HT-29 (cell line): ENCODE measurements at regions not wholly inside any gene's neighbourhood (a gene's known extent, or its start where the extent isn't known, plus 50 kb on each side); places are given as distances from the start of the nearest gene placed in this dataset.
"Not testable (repeated sequence)": the region's sequence is repeated elsewhere in the genome, so short reads cannot be mapped to it uniquely, and the experiment has no call there.

Experiments
- DNase-seq: peaks from one replicate; pipeline ENCODE4 v3.0.0-alpha.2; 2015; ENCODE audit warnings: low spot score

DNA sequence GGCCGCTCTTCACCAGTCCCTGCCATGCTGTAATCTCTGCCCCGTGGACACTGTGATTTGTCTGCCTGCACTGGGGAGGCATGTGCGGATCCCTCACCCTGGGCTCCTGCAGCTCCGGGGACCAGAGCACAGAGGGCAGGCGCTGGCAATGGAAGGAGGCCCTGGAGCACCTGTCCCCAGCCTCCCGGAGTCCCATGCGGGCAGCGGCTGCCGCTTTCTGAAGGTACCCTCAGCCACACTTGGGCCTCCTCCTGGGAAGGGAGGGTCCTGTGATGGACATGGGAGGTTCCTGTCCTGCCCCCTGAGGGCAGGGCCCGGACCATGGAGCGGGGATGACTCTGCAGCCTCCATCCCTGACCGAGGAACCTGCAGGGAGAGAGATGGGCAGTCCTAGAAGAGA lies 297.4 kb upstream of the SFSWAP start:
- no peak for DNase-seq

DNA sequence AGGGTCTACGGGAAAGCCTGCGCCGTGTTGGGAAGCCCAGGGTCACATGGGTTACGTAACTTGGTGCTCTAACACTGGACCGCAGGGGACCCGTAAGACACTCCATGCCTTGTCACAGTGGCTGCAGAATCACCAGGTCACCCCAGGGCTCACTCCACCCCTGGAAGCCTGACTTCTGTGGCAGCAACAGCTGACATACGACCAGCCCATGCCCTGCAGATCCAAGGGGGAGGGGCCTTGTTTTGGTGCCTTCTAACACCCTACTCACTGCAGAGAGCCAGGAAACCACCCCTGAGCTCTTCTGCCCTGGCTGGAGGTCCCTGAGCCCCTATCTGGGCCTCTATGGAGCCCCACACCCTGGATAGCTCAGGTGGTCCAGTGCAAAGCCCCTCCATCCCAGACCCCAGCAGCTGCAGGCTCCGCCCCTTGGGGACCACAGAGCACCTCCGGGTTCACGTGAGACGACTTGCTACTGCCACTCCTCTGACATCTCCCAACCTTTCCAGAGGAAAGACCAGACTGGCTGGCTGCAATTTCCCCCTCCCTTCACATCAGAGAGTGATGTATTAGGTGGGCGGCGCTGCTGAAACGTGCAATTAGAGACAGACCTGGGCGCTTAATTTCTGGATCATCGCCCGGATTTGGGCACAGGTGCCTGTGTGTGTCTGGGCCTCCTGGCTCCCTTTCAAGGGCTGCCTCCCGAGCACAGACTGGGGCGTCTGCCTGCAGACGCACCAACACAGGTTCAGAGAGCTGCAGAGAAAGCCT lies 296.6 kb upstream of the SFSWAP start:
- DNase-seq, result not testable (repeated sequence)

DNA sequence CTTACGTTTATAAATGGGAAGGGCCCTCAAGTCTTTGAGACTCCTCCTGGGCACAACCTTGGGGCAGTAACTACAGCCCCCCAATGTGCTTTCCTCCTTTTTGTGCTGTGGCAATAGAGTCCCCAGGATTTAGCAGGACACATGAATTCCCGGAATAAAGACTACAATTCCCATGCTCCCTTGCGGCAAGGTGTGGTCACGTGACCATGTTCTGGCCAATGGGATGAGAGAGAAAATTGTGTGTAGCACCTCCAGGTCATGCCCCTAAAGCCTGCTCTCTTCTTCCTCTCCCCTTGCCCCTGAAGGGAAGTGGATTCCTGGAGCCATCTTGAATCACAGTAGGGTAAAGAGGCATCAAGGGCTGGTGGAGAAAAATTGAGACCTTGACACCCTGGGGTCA lies 295.1 kb upstream of the SFSWAP start:
- DNase-seq, result peak; percentile 18

DNA sequence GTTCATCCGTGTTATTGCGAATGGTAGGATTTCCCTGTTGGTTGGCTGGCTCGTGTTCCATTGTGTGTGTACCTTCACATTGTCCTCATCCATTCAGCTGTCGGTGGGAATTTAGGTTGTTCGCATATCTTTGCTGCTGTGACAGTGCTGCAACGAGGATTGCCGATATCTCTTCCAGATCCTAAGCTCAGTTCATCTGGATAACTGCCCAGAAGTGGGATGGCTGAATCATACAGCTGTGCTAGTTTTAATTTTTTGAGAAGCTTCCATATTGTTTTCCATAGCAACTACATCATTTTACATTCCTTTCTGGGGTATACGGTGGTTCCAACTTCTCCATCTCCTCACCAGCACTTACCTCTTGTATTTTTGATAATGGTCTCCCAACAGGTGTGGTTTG lies 292.8 kb upstream of the SFSWAP start:
- no peak for DNase-seq

DNA sequence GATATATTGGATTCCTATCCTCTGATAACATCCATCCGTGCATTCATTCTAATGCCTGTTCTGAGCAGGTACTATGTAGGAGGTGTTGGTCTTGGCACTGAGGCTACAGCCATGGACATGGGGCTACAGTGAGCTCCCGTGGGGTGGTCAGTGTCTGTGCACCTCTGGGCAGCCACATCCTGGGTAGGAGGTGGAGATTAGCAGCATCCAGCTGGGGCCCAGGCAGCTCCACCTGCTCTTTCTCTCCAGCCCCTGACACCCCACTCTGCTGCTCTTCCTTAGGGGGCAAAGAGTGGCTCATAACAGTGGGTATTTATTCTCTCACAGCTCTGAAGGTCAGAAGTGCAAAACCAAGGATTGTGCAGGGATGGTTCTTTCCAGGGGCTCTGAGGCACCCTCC lies 292.0 kb upstream of the SFSWAP start:
- DNase-seq, result no peak

DNA sequence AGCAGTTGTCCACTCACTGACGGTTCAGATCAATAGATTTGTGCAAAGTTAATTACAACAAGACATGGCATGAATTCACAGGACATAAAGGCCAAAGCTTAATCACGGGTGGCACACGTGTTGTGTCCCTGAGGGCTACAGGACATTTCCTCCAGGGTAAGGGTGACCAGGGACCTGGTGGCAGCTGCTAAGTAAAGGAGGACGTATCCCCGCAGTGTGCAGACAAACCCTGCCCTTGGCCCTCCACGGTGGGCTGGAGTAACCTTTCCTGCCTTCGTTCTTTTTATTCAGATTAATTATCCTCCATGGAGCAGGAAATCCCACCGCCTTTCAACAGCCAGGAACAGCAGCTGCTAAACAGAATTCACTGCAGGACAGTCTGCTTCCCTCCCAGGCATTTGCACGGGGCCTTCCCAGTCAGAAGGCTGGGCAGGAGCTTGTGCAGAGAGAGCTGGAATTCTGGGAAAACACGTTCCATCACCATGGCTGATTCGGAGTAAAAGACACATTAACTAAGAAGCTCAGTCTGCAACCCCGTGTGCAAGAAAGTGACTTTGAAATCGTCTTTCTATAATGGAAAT lies 289.9 kb upstream of the SFSWAP start:
- no peak for DNase-seq

DNA sequence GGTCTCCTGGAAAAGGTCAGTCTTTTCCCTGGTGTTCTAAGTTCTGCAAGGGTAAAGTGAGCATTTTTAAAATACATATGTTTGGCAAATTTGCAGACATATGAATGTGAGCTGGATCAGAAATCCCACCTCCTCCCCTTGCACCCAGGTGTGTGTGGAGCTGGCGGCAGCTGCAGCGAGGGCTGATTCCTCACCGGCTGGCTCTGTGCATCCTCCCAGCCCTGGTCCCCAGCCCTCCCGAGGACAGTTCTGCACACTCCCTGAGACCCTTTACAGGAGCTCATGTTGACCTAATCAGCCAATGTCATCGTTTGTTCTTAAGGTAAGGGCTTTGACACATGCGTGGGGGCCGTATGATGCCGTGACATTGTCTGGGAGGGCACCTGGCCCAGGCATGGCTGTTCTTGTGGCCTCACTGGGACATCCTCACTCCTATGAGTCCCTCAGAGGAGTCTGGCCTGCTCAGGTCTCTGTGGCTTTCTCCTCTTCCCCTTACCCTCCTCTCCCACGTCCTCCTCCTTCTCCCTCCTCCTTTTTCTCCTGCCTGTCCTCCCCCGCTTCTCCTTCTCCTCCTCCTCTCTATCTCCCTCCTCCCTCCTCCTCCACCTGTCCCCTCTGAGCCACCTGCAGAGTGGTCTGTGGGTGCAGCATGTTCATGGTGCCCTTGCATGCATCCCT lies 289.2 kb upstream of the SFSWAP start:
- DNase-seq, result no peak

DNA sequence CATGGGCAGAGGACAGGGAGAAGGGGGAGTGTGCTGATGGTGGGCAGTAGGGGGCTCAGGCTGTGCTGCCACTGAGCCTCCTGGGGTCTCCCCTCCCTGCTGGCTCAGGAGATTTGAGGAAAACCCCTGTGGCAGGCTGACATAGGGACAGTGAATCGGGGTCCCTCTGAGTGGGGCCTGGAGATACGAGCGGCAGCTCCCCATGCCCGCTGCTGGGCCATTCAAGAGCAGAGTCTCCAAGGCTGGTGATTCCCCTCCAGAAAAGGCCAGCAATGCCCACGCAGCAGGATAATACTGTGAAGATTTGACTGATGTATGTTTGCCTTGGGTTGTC lies 288.7 kb upstream of the SFSWAP start:
- no peak for DNase-seq

DNA sequence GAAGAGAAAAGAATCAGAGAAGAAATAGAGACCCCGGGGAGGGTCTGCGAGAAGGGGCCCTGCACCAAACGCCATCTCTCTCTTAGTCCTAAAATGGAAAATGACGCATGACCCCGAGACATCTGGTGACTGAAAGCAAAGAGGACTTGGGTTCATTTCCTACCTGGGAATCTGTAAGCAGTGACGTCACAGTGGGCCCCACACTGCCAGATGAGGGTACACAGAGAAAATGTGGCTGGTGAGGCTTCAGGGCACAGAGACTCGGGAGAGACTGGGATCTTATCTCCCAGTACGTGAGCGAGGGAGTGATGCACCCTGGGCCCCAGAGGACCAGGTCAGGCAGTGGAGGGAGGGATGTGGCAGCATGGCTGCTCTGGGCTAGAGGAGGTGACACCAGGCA lies 288.1 kb upstream of the SFSWAP start:
- no peak for DNase-seq

DNA sequence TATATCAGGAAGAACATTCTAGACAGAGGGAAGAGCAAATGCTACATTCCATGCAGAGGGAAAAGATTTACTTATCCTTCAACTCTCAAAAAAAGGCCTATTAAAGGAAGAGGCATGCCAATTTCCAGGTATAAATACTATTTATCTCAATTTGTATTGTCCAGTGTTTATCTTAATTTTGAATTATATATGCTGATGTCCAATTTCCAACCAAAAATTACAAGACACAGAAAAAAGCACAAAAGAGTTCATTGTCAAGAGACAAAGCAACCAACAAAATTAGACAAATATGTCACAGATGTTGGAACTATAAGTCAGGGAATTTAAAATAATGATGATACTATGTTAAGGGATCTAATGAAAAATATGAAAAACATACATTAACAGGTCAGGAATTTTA lies 286.6 kb upstream of the SFSWAP start:
- DNase-seq, result no peak

DNA sequence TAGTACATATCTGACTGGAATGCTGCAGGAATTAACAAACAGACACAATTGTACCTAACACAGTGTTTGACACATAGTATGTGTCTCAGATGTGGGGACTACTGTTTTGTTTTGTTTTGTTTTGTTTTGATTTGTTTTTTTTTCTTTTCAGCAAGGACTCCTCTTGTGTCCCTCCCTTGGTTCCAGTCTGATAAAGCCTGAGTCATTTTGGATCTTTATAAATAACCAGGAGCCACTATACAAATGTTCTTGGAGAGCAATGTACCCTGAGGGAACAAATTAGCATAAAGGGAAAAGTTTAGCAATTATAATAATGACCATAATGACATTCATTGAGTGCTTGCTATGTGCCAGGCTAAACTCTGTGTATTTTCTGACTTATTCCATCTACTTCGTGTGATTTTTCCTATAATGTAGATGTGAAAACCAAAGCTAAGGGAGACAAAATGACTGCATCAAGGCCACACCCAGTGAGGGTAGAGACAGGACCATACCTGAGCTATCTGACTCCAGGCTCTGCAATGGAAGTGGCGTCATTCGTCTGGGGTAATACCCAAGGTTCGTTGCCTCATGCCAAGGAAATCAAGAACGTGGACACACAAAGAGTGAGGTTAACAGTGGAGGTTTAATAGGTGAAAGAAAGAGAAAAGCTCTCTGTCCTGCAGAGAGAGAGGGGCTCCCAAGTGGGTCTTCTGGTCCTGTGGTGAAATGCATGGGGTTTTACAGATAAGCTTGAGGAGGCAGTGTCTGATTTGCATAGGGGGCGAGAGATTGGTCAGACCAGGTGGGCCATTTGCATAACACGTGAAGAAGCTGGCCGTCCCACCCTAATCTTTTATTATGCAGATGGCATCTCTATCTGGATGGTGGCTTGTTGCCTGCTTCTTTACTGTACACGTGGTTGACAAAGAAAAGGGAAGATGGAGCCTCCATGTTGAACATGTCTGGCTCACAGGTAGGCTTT lies 285.5 kb upstream of the SFSWAP start:
- no peak for DNase-seq

DNA sequence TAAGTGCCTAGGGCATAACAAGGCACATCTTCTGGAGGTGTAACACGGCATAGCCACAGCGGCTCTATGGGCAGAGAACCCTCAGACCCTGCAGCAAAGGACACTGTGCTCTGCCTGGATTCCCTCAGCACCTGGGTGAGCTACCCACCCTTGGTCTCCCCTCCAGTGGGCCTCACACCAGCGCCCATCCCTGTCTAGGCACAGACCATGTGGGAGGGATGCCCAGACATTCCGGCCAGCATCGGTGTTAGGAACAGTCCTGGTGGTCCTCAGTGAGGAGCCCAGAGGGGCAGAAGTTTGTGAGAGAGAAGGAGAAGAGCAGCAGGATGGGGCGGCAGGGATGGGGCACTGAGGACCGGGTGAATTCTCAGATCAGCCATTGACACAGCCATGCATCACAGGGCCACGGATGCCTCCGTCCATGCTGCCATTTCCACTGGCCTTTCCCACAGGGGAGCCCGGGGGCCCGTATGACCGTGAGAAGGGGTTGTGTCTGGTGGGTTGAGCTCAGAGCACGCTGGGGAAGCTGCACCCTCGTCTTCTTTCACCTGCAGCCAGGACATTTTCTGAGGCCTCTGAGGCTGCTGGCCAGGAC lies 282.7 kb upstream of the SFSWAP start:
- no peak for DNase-seq

DNA sequence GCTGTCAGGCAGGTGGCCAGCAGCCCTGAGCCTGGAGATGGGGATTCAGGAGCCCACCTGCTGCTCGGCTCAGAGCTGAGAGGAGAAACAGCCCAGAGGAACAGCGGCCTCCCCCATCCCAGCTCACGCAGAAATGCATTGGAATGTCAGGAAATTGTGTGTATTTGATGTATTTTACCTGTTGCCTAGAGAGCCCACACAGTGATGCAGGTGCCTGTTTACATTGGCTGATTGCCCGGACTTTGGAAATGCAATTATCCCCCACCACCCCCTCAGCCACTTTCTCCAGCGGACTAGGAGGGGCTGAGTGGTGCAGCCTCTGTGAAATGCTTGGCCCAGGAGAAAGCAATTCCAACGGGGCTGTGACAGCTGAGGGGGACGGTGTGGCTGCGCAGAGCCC lies 281.7 kb upstream of the SFSWAP start:
- DNase-seq, result not testable (repeated sequence)

DNA sequence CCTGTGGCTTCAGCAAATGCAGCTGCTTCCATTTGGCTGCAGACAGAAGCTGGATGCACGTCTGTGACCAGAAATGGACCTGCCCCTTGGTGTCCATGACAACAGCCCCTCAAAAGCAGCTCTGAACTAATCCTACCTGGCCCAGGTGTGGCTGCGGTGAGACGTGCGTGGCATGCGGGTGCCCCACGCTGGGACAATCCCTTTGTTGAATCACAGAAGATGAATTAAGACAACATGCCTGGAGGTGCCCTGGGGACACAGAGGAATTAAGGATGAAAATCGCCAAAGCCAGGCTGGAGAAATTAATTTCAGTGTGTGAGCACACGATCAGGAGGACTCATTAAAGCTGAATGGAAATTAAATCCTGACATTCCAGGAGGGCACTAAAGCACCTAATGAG lies 281.2 kb upstream of the SFSWAP start:
- not testable (repeated sequence) for DNase-seq

DNA sequence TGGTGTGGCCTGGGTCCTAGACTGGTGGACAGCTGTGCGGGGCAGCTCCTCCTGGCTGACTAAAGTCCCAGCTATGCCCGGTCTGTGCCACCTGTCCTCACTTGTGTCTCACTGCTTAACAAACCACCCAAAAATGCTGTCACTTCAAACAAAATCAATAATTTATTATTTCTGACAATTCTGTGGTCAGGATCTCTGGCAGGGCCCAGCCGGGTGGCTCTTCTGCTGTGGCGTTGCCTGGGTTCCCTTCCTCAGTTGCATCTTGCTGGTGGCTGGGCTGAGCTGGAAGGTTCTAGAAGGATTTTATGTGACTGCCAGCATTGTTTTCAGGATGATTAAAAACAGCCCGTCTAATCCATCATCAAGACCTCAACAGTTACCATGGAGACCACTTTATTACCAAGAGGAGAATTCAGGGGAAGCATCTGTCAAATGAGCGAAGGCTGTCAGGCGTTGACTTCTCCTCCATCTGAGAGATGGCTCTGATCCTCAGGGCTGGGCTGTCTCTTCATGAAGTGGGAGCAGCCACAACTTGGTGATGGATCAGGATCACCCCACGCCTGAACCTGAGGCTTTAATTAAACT lies 280.6 kb upstream of the SFSWAP start:
- no peak for DNase-seq

DNA sequence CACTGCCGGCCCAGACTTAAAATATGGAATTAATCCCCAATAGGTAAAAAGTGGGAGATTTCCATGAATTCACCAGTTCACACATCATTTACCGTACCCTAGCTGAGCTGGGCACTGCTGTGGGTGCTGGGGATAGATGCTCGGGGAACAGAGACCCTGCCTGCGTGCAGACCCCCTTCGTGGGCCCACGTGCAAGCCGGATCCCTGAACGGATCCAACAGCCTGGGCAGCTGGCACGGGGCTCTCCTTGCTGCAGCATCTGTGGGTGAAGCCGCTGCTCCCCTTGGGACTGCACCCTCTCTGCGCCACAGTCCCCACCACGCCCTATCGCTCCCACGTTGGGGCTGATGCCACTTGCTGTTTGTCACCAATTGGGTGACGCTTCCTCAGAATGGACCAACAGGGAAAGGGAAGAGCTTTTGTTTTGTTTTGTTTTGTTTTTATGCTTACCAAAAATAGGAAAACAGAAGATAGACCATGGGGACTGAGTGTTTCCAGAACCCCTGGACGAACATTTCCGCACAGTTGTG lies 279.7 kb upstream of the SFSWAP start:
- DNase-seq, result not testable (repeated sequence)

DNA sequence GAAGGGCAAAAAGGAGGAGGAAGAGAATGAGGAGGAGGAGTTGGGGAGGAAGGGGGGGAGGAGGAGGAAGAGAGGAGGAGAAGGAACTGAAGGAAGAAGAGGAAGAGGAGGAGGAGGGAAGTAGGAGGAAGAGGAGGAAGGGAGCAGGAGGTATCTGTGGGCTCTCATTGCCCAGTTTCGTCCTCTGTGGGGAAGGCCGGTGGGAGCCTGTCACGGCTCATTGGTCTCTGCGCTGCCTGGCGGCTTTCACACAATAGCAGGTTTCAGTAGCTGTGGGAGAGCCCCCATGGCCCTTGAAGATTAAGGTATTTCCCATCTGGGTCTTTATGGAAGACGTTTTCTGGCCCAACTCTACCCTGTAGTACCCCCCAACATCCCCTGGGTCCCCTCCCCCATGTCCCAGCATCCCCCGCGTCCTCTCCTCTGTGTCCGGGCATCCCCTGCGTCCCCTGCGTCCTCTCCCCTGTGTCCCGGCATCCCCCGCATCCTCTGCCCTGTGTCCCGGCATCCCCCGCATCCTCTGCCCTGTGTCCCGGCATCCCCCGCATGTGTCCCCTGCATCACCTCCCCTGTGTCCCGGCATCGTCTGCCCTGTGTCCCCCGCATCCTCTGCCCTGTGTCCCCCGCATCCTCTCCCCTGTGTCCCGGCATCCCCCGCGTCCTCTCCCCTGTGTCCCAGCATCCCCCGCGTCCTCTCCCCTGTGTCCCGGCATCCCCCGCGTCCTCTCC lies 278.2 kb upstream of the SFSWAP start:
- DNase-seq, result no peak

DNA sequence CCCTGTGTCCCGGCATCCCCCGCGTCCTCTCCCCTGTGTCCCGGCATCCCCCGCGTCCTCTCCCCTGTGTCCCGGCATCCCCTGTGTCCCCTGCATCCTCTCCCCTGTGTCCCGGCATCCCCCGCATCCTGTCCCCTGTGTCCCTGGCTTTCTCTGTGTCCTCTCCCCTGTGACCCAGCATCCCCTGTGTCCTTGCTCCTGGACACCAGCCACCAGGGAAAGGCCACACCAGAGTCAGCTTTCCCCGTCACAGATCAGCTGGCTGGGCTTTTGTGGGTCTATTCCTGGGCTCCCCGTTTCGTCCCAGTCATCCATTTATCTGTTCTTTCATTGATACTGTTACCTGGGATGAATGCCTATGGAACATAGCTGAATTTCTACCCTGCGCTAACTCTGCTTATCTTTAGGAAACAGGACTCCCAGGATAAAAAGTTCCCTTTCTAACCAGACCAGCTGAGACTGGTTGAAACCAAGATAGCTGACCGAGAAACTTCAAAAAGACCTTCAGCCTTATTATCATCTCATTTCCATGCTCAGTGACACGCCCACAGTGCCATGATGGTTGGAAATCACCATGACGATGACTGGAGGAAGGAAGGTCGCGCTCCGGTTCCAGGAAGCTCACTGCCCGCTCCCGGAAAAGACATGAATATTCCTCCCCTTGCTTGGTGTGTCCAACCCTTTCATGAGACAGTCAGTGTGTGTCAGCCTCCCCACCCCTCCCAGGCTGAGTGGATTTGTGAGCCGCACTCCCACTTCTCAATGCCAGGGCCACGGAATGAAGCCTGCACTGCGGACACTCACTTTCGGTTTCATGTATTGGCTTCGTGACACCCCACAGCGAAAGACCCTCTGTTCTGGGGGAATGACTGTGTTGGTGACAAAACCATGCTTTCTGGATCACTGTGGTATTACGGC lies 276.4 kb upstream of the SFSWAP start:
- no peak for DNase-seq
